ENCODE measurements at regions not wholly inside any gene's neighbourhood (a gene's known extent, or its start where the extent isn't known, plus 50 kb on each side); places are given as distances from the start of the nearest gene placed in this dataset.

DNA sequence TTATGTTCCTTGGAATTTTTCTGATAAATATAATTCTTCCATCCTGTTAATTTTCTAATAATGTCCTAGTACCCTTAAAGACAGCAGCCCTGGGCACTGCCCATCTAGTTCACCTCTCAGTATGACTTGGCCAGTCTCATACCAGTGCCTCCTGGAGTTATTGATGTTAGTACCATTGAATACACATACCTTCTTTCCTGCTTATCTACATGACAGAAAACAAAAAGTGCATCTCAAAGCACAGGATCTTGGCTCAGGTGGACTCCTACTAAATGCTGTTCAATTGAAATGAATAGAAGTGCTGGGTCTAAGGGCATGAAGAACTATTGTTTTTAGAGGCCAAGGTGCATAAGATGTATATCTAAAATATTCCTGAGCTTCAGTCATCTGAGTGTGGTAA lies 669.7 kb downstream of the NR2F1-AS1 start:
- TF ChIP-seq FOXM1 (IDR thresholded peaks at IDR 0.05; ENCODE audit: low read depth, low read length) (no peak), POLR2A (IDR thresholded peaks at IDR 0.05; ENCODE audit: low read depth, low read length) (no peak), CEBPB (IDR thresholded peaks at IDR 0.05; ENCODE audit: borderline replicate concordance in 1 of 2, low read depth in 2 of 2, low read length in 2 of 2) (no peak), TAF1 (IDR thresholded peaks at IDR 0.05; ENCODE audit: borderline replicate concordance, low read depth, low read length) (no peak), EZH2 (IDR thresholded peaks at IDR 0.05; ENCODE audit: borderline replicate concordance, control insufficient read depth, low read depth, low read length) (no peak), TCF12 (IDR thresholded peaks at IDR 0.05; ENCODE audit: low read depth, low read length) (no peak), SIN3A (IDR thresholded peaks at IDR 0.05; ENCODE audit: low read depth, low read length) (no peak), EP300 (IDR thresholded peaks at IDR 0.05; ENCODE audit: borderline replicate concordance in 1 of 2, control insufficient read depth in 1 of 2, low read depth in 2 of 2, low read length in 2 of 2) (no peak), CREB1 (IDR thresholded peaks at IDR 0.05; ENCODE audit: low read depth) (no peak), NRF1 (conservative IDR thresholded peaks at IDR 0.05; ENCODE audit: low read depth, low read length) (no peak), EED (IDR thresholded peaks at IDR 0.05; ENCODE audit: low read depth) (no peak)
- TF ChIP-seq, protein P1, sequence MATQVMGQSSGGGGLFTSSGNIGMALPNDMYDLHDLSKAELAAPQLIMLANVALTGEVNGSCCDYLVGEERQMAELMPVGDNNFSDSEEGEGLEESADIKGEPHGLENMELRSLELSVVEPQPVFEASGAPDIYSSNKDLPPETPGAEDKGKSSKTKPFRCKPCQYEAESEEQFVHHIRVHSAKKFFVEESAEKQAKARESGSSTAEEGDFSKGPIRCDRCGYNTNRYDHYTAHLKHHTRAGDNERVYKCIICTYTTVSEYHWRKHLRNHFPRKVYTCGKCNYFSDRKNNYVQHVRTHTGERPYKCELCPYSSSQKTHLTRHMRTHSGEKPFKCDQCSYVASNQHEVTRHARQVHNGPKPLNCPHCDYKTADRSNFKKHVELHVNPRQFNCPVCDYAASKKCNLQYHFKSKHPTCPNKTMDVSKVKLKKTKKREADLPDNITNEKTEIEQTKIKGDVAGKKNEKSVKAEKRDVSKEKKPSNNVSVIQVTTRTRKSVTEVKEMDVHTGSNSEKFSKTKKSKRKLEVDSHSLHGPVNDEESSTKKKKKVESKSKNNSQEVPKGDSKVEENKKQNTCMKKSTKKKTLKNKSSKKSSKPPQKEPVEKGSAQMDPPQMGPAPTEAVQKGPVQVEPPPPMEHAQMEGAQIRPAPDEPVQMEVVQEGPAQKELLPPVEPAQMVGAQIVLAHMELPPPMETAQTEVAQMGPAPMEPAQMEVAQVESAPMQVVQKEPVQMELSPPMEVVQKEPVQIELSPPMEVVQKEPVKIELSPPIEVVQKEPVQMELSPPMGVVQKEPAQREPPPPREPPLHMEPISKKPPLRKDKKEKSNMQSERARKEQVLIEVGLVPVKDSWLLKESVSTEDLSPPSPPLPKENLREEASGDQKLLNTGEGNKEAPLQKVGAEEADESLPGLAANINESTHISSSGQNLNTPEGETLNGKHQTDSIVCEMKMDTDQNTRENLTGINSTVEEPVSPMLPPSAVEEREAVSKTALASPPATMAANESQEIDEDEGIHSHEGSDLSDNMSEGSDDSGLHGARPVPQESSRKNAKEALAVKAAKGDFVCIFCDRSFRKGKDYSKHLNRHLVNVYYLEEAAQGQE (IDR thresholded peaks at IDR 0.05; ENCODE audit: low read depth, low read length) = no peak
- TF ChIP-seq, protein P2, sequence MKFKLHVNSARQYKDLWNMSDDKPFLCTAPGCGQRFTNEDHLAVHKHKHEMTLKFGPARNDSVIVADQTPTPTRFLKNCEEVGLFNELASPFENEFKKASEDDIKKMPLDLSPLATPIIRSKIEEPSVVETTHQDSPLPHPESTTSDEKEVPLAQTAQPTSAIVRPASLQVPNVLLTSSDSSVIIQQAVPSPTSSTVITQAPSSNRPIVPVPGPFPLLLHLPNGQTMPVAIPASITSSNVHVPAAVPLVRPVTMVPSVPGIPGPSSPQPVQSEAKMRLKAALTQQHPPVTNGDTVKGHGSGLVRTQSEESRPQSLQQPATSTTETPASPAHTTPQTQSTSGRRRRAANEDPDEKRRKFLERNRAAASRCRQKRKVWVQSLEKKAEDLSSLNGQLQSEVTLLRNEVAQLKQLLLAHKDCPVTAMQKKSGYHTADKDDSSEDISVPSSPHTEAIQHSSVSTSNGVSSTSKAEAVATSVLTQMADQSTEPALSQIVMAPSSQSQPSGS (IDR thresholded peaks at IDR 0.05; ENCODE audit: low read length) = no peak
- TF ChIP-seq, protein P3, sequence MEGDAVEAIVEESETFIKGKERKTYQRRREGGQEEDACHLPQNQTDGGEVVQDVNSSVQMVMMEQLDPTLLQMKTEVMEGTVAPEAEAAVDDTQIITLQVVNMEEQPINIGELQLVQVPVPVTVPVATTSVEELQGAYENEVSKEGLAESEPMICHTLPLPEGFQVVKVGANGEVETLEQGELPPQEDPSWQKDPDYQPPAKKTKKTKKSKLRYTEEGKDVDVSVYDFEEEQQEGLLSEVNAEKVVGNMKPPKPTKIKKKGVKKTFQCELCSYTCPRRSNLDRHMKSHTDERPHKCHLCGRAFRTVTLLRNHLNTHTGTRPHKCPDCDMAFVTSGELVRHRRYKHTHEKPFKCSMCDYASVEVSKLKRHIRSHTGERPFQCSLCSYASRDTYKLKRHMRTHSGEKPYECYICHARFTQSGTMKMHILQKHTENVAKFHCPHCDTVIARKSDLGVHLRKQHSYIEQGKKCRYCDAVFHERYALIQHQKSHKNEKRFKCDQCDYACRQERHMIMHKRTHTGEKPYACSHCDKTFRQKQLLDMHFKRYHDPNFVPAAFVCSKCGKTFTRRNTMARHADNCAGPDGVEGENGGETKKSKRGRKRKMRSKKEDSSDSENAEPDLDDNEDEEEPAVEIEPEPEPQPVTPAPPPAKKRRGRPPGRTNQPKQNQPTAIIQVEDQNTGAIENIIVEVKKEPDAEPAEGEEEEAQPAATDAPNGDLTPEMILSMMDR (IDR thresholded peaks at IDR 0.05 in 2 of 3, conservative IDR thresholded peaks at IDR 0.05 in 1 of 3; ENCODE audit: control insufficient read depth in 2 of 3, extremely low read depth in 1 of 3, insufficient read depth in 1 of 3, low read depth in 3 of 3, low read length in 3 of 3) = no peak

Measured in GM12878 (cell line).